HG02642 (cell line): ENCODE measurements at regions not wholly inside any gene's neighbourhood (a gene's known extent, or its start where the extent isn't known, plus 50 kb on each side); places are given as distances from the start of the nearest gene placed in this dataset.

ENCODE experiments used
- ATAC-seq: cut with Tn5 transposase; IDR thresholded peaks from one replicate; pipeline ENCODE4 v1.9.1; 2021; ENCODE audit warnings: mild to moderate bottlenecking; ENCODE audit not compliant: unreplicated experiment, poor library complexity

DNA sequence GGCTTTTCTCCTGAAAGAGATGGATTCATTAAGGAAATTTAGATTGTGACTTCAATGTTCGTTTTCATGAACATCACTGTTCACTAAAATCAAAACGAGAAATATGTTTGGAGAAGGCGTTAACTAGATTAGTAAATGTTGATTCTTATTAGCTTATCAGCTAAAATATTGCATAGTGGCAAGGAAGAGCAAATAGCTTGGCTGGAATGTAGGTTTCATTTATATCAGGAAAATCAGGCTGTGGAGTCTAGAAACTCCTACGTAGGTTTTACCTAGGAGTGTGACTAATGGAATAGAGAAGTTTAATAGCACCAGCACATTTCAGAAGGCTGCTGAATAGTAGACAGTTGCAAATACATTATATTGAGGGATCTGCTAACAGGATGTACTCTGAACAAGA lies 344.9 kb downstream of the LIG4 start:
- ATAC-seq: no peak

- no peak for ATAC-seq
These were observed 347.4 kb downstream of the LIG4 start for GRCh38 chr13:107867701-107868661.

DNA sequence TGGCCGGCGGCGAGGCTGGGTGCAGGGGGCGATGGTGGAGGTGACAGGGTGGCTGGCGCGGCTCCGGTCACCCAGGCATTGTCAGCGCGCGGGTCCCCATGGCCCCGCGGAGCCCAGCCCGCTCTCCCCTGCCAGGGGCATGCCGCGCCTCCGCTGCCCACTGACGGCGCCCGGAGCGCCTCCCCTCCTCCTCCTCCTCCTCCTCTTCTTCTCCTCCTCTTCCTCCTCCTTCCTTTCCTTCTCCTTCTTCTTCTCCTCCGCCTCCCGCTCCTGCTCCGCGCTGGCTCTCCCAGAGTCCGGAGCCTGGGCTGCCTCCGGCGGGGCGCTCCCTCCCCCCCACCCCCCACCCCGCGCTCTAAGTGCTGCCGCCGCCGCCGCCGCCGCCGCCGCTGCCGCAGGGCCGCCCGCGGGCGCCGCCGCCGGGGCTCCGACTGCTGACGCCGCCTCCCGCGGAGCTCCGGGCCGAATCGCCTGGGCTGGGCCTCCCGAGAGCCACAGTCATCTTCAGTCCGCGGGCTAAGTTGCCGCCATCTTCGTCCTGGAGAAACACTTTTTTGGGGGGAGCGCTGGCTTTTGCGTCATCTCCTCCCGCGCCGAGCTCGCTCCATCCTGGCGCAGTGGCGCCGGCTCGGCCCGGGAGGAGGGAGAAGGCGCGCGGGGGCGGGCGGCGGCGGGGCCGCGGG lies 348.3 kb downstream of the LIG4 start:
- no peak for ATAC-seq

DNA sequence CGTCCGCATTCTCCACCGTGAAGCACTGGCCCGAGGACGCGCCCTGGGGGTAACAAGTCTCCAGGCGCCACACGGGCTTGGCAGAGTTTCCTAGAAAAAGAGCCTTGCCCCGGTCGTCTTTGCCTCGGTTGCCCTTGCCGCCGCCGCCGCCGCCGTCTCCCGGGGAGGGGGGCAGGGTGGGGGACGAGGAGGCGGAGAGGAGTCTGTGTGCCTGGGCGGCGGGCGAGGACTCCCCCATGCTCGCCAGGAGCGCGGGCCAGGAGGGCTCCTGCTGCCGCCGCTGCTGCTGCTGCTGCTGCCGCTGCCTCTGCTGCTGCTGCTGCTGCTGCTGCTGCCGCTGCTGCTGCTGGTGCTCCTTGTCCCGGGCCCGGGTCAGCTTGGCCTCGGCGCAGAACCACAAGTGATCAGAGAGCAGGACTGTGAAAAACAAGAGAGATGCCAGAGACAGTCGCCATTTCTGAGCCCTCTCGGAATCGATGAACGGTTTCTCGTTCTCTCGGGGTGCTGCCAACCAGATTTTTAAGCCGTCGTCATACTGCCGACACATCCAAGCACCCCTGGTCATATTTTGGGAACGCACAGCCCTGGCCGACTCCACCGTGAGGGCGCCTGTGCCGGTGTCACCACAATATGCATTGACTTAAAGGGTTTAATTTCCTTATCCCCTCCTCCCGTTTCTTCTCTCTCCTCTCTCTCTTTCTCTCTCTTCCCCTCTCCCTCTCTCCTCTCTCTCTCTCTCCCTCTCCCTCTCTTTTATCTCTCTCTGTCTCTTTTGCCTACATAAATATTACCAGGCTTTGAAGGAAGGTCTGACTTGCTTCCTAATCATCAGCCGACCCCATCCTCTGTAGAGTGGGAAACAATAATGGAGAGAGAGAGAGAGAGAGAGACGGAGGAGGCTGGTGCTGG lies 349.1 kb downstream of the LIG4 start:
- no peak for ATAC-seq

DNA sequence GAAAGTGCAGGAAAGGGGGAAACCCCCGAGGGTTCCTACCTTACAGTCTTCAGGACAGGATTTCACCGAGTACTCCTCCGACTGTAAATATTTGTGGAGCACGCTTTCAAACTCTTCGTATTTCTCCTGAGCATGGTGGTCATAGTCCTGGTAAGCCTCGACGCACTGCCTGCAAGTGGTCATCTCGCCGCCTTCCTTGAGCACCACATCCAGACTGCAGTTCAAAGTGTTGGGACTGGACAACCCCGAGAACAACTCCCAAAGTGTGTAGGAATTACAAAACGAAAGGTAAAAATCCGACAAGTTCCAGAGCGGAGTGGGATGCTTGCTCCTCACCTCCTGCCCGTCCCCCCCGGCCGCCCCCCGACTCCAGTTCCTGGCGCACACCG lies 349.7 kb downstream of the LIG4 start:
- ATAC-seq: no peak

DNA sequence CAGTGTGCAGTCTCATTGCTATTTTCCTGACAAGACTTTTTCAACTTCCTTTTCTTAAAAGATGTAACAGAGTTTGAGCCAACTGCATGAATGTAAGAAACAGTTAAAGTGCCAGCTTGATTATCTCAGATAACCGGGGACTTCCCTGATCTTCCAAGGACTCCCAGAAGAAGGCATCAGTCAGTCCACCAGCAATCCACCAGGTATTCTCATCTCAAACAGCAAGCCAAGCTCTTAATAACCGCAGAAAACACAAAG lies 350.1 kb downstream of the LIG4 start:
- no peak for ATAC-seq

DNA sequence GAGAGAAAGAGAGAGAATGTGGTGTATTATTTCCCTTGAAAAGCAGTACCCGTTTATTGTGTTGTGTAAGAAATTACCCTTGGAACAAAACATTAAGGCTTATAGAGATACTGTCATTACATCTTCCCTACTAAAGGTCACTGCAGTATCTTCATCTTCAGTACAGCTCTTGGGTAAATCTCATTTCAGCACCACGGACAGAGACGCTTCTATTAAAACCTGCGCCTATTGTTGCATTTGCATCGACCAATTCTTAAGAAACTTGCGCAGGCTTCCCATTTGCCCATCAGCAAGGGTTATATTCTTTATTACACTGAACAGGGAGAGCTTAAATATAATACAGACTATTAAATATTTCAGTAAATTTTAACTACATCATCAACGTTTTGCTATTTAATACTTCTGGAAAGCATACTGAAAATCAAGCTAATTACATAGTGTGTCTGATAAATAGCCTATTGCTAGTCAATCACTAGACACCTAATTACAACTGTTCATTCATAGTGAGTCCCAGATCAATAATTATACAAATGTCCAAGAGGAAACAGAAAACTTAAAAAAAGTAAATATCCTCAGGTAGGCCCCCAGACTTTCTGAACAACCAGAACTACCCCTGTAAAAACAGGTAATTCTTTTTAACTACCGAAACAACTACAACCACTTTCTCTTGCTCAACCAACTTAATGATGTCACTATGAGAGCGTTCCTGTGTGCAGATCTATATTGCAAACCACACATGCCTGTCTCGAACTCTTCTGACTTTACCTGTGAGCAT lies 350.6 kb downstream of the LIG4 start:
- no peak for ATAC-seq

GRCh38 chr13:107860284-107860683 lies 355.1 kb downstream of the LIG4 start:
- ATAC-seq: no peak

GRCh38 chr13:107854880-107855279 lies 360.5 kb downstream of the LIG4 start:
- ATAC-seq: no peak

DNA sequence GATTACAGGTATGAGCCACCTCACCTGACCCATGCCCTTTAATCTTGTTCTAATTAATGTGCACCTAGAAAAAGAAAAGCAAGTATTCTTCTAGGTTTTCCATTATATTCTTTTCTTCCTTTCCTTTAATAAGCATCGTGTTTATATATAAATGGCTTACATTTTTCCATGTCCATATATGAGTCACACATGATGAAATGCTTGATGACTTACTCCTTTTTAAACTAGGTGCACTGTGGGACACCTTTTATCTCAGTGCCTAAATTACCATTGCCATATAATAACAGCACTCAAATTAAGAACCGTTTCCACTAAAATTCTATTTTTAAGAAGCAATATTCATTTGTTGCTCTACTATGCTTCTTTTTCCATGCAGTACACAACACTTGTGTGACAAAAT lies 363.3 kb downstream of the LIG4 start:
- no peak for ATAC-seq

DNA sequence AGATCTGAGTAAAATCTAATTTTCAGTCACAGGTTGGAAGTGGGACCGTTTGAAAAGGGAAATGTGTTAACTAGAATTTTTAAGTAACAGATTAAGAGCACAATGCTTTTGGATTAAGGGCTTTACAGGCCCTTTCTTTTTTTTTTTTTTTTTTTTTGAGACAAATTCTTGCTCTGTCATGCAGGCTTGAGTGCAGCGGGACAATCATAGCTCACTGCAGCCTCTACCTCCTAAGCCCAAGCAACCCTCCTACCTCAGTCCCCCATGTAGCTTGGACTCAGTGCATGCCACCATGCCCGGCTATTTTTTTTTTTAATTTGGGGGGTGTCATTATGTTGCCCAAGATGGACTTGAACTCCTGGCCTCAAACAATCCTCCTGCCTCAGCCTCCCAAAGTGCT lies 363.7 kb downstream of the LIG4 start:
- ATAC-seq: no peak

DNA sequence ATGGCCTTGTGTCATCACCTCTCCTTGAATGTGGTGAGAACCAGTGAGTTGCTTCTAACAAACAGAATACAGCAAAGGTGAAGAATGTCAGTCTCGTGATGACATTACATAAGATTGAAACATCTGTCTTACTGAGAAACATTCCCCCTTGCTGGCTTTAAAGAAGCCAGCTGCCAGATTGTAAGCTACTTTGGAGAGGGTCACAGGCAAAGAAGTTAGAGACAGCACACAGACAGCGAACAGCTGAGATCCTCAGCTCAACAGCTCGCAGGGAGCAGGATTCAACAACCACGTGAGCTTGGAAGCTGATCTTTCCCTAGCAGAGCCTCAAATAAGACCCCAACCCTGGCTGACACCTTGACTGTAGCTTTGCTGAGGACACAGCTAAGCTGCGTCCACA lies 367.9 kb downstream of the LIG4 start:
- ATAC-seq: no peak

GRCh38 chr13:107846642-107847041 lies 368.7 kb downstream of the LIG4 start:
- ATAC-seq: no peak

DNA sequence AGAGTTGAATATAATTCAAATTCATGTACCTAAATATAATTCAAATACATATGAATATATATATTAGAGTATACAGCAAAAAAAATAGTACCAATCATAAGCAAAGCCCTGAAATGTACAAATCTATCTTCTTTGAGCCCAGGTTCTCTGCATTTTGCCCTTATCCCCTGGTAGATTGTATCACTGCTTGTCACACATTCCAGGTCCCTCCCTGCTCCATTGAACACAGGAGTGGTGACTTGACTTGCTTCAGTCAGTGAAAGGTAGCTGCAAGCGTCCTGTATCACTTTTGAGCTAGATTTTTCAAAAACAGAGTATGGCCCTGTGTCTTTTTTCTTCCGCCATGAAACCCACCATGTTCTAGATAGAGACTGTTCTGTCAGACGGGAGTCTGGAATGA lies 369.4 kb downstream of the LIG4 start:
- ATAC-seq: no peak

- no peak for ATAC-seq
These were observed 371.7 kb downstream of the LIG4 start for GRCh38 chr13:107843681-107844080.

- no peak for ATAC-seq
These were observed 372.1 kb downstream of the LIG4 start for GRCh38 chr13:107843281-107843680.

GRCh38 chr13:107842562-107843180 lies 372.7 kb downstream of the LIG4 start:
- ATAC-seq: no peak

DNA sequence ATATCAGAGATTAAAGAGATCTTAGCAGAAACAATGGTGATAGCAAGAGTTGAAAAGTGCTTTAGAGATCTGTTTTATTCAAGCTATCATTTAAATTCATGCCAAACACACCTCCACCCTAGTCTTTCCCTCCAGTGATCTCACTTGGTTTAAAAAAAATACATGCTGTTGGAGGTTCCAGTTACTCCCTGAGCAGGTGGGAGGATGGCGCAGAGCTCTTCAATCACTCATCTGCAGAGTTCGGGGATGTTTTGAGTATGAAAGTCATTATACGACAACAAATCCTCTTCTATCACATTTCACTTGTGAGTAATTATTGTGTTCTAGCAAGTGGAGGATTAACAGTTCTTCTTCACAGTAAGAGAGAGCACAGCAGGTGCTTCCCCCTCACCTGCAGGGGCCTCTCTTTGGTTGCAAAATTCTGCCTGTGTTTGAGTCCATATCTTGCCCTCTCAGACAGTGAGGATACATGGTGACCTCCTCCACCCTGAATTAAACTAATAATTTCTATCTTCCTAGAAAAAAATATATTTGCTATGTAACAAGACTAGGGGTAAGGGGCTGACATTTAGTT lies 376.7 kb downstream of the LIG4 start:
- ATAC-seq: no peak

DNA sequence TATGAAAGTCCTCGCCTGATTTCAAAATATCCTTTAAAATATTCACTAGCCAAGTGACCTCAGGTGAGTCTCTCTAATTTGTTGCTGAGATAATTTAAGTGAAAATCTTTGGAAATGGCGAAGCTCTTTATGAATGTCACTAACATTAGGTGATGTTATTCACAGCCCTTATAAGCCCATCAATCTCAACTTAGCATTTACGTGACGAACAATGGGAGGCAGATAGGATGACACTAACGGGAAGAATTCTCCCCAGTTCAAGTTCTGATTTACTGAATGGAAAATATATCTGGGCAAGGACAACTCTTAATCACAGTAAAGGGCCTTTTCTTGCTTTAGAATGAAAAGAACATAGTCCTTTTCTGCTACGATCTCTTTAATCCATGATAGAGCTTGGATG lies 378.7 kb downstream of the LIG4 start:
- ATAC-seq: no peak
